ENCODE measurements at regions not wholly inside any gene's neighbourhood (a gene's known extent, or its start where the extent isn't known, plus 50 kb on each side); places are given as distances from the start of the nearest gene placed in this dataset.

- FAIRE-seq = no peak
Measured at GRCh38 chr14:21999402-21999801, 325.8 kb upstream of the OR4E1 start.

GRCh38 chr14:21997300-21997699 lies 323.7 kb upstream of the OR4E1 start:
- peak; percentile 82 to 94 for ATAC-seq
- WGBS (ENCODE audit: missing lambda C conversion rate) = 31% methylated on average over 3 of the region's 3 CpGs
- DNase-seq (ENCODE audit: low read depth in 1 of 2, low spot score in 1 of 2) = peak in 1 of 2 experiments; percentile 65
- ChIA-PET CTCF (interaction anchor here (0.6 to 1.6 kb wide), 6 partner anchors 9 to 446 kb away, joined by 3 to 11 read pairs (median 3); no protein-coding TSS in a partner anchor), POLR2A (no interaction called here)
- Histone ChIP-seq H3K9me3 (no peaks in the 10 kb centered on the region), H3K27ac (no peak overlapping the region), H3K4me1 (peaks cover 10% of the 10 kb centered on the region; the same call in 2 of the 3 replicates), H3K4me3 (no peak overlapping the region), H3K4me2 (no peak overlapping the region)
- FAIRE-seq = peak; percentile 91
- no peak for TF ChIP-seq HEYL (CRISPR knock-in tag; IDR thresholded peaks at IDR 0.05)
- TF ChIP-seq RAD21 (conservative IDR thresholded peaks at IDR 0.05 in 1 of 2, IDR thresholded peaks at IDR 0.05 in 1 of 2) = peak in 1 of 2 experiments; percentile 14; a peak in 1 of 5 replicates

More at GRCh38 chr14:21999402-21999801, 325.8 kb upstream of the OR4E1 start:
- TF ChIP-seq BCL3 (IDR thresholded peaks at IDR 0.05) = no peak
- no peak for TF ChIP-seq MAFK (IDR thresholded peaks at IDR 0.05; ENCODE audit: partially characterized antibody)
- no peak for TF ChIP-seq KDM1A (IDR thresholded peaks at IDR 0.05; ENCODE audit: low read depth)
- TF ChIP-seq HDAC2 (IDR thresholded peaks at IDR 0.05) = no peak
- no peak for TF ChIP-seq RNF2 (IDR thresholded peaks at IDR 0.05; ENCODE audit: borderline replicate concordance, low read depth)
- no peak for TF ChIP-seq ZFP36 (IDR thresholded peaks at IDR 0.05; ENCODE audit: borderline replicate concordance, partially characterized antibody)
- TF ChIP-seq HOXB5 (CRISPR knock-in tag; IDR thresholded peaks at IDR 0.05) = no peak
- no peak for TF ChIP-seq HOXA7 (CRISPR knock-in tag; IDR thresholded peaks at IDR 0.05)
- TF ChIP-seq JUN (IDR thresholded peaks at IDR 0.05) = no peak
- no peak for TF ChIP-seq CBX2 (IDR thresholded peaks at IDR 0.05; ENCODE audit: borderline replicate concordance, low read depth)
- no peak for TF ChIP-seq BHLHE40 (IDR thresholded peaks at IDR 0.05; ENCODE audit: low read depth, low read length)
- TF ChIP-seq ATOH8 (CRISPR knock-in tag; IDR thresholded peaks at IDR 0.05; ENCODE audit: low read depth) = no peak
- TF ChIP-seq HEYL (CRISPR knock-in tag; IDR thresholded peaks at IDR 0.05) = no peak
- no peak for TF ChIP-seq FOSL2 (IDR thresholded peaks at IDR 0.05)
- TF ChIP-seq FOSL2 (CRISPR knock-in tag; IDR thresholded peaks at IDR 0.05) = no peak
- no peak for TF ChIP-seq TFCP2L1 (CRISPR knock-in tag; IDR thresholded peaks at IDR 0.05)
- TF ChIP-seq FOXS1 (CRISPR knock-in tag; IDR thresholded peaks at IDR 0.05) = no peak
- no peak for TF ChIP-seq PHF8 (IDR thresholded peaks at IDR 0.05; ENCODE audit: borderline replicate concordance, low read depth)
- no peak for TF ChIP-seq KDM5A (IDR thresholded peaks at IDR 0.05)
- no peak for TF ChIP-seq FOSB (CRISPR knock-in tag; IDR thresholded peaks at IDR 0.05)
- ATAC-seq (no peak), DNase-seq (ENCODE audit: low read depth in 1 of 2, low spot score in 1 of 2) (no peak)
- H3K4me3 ChIP-seq = no peak overlapping the region
- no peak overlapping the region for H3K4me2 ChIP-seq
- ChIA-PET CTCF (interaction anchor here (1.0 to 2.3 kb wide), 4 partner anchors 9 to 85 kb away, joined by 3 to 9 read pairs (median 4); no protein-coding TSS in a partner anchor), POLR2A (no interaction called here)
- H3K4me1 ChIP-seq = 0 out of 3 replicates have a peak, but pooled peaks cover 11% of the 10 kb centered on the region
- no peaks in the 10 kb centered on the region for H3K9me3 ChIP-seq
- 63% methylated on average over 2 of the region's 2 CpGs for WGBS (ENCODE audit: missing lambda C conversion rate)
- H3K27ac ChIP-seq = no peak overlapping the region

- Histone ChIP-seq H3K4me1 (peaks cover 13% of the 10 kb centered on the region; the same call in 2 of the 3 replicates), H3K4me3 (no peak overlapping the region), H3K4me2 (no peak overlapping the region), H3K27ac (no peak overlapping the region), H3K9me3 (no peaks in the 10 kb centered on the region)
- ChIA-PET POLR2A (no interaction called here), CTCF (interaction anchor here (0.6 to 3.2 kb wide), 2 partner anchors 17 to 324 kb away, joined by 3 to 12 read pairs; no protein-coding TSS in a partner anchor)
- ATAC-seq (no peak), FAIRE-seq (no peak), DNase-seq (ENCODE audit: low read depth in 1 of 2, low spot score in 1 of 2) (no peak)
- TF ChIP-seq POLR2A (IDR thresholded peaks at IDR 0.05; ENCODE audit: low read length) (no peak), MAFK (IDR thresholded peaks at IDR 0.05; ENCODE audit: partially characterized antibody) (peak; percentile 3)
Measured at GRCh38 chr14:21995332-21995731, 321.7 kb upstream of the OR4E1 start.
